Neural crest cell (in vitro differentiated cells): ENCODE measurements at regions not wholly inside any gene's neighbourhood (a gene's known extent, or its start where the extent isn't known, plus 50 kb on each side); places are given as distances from the start of the nearest gene placed in this dataset.

ENCODE experiments used
- DNase-seq: peaks from one replicate; pipeline ENCODE4 v3.0.0; 2021; ENCODE audit warnings: low read depth, mixed read lengths, low spot score
- H3K27ac Mint-ChIP-seq: one replicate; pipeline ENCODE4 v1.8.0; 2021; ENCODE audit warnings: mild to moderate bottlenecking, mixed read lengths; ENCODE audit not compliant: unreplicated experiment
- H3K27me3 Mint-ChIP-seq: 2 replicates; pipeline ENCODE4 v1.8.0; 2021; ENCODE audit warnings: low read depth, mild to moderate bottlenecking, mixed read lengths
- H3K36me3 Mint-ChIP-seq: 2 replicates; pipeline ENCODE4 v1.8.0; 2021; ENCODE audit warnings: low read depth, mild to moderate bottlenecking, mixed read lengths
- H3K4me1 Mint-ChIP-seq: 2 replicates; pipeline ENCODE4 v1.8.0; 2021; ENCODE audit warnings: mixed read lengths
- H3K4me3 Mint-ChIP-seq: one replicate; pipeline ENCODE4 v1.8.0; 2021; ENCODE audit warnings: mild to moderate bottlenecking, mixed read lengths
- H3K9me3 Mint-ChIP-seq: 2 replicates; pipeline ENCODE4 v1.8.0; 2021; ENCODE audit warnings: mixed read lengths
- CTCF ChIP-seq: fragments of 200-600 bp; sonication (generic); conservative IDR thresholded peaks from 2 replicates; pipeline ENCODE4 v1.5.0; 2021; ENCODE audit warnings: antibody characterized with exemption, mild to moderate bottlenecking

- no peak for TF ChIP-seq CTCF
- Mint-ChIP-seq H3K4me1 (no peaks in the 10 kb centered on the region), H3K27me3 (no peaks in the 10 kb centered on the region), H3K9me3 (no peaks in the 10 kb centered on the region), H3K4me3 (no peak overlapping the region), H3K27ac (no peak overlapping the region), H3K36me3 (no peaks in the 10 kb centered on the region)
- no peak for DNase-seq
Measured at GRCh38 chr2:58890865-58891525, 649.9 kb upstream of the FANCL start.

DNA sequence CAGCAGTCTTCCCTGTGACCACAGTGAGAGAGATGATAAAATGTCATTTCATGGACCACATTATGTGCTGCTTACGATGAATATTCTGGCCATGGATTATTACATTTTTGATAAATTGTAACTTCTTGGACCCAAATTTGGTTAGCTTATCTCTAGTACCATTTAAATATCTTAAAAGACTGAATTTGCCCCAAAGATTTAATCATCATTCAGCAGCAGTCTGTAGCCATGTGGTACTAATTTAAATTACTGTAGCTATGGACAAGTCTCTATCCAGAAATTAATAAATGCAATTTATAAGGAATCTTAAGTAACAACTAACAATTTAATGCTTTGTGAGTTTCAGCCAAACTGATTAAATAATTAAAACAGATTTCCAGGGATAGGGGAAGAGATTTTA lies 644.9 kb upstream of the FANCL start:
- H3K4me1 Mint-ChIP-seq, result no peaks in the 10 kb centered on the region
- no peak overlapping the region for H3K4me3 Mint-ChIP-seq
- no peaks in the 10 kb centered on the region for H3K27me3 Mint-ChIP-seq
- no peak for TF ChIP-seq CTCF
- no peak for DNase-seq
- no peak overlapping the region for H3K27ac Mint-ChIP-seq
- H3K36me3 Mint-ChIP-seq, result no peaks in the 10 kb centered on the region
- no peaks in the 10 kb centered on the region for H3K9me3 Mint-ChIP-seq

DNA sequence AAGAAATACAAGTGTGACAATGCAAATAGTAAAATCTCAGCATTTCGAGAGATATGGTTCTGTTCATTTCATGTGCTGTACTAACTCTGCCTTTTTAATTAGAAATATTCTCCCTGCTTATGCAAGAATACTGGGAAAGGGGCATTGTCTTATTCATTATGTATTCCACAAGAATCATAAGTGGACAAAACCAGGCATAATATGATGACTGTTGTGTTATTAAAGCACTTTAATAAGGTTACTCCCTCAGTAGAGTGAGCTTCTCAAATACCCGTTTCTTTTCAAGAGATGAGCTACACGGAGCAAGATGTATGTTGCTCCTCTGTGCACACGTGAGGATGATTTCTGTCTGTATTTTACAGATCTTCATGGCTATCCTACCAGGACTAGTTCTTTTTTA lies 638.7 kb upstream of the FANCL start:
- Mint-ChIP-seq H3K27me3 (no peaks in the 10 kb centered on the region), H3K36me3 (no peaks in the 10 kb centered on the region), H3K4me3 (no peak overlapping the region), H3K4me1 (no peaks in the 10 kb centered on the region), H3K27ac (no peak overlapping the region), H3K9me3 (no peaks in the 10 kb centered on the region)
- no peak for TF ChIP-seq CTCF
- no peak for DNase-seq

DNA sequence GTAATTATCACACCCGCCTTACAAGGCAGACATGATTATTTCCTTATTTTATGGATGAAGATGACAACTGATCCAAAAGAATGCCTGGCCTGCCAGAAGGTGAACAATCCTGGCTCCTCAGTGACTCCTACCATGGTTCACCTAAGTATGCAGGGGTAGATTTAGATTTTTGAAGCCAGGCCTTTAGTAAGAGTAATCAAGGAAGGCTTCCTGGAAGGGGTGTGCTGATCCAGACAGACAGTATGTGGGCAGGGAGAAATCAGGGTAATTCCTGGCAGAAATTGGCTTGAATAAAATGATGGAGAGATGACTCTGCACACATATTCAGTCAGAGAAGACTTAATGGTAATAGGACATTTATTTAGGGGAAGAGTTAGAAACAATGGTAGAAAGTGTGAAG lies 637.7 kb upstream of the FANCL start:
- Mint-ChIP-seq H3K9me3 (no peaks in the 10 kb centered on the region), H3K27ac (no peak overlapping the region), H3K4me3 (no peak overlapping the region), H3K27me3 (no peaks in the 10 kb centered on the region), H3K4me1 (no peaks in the 10 kb centered on the region), H3K36me3 (no peaks in the 10 kb centered on the region)
- TF ChIP-seq CTCF, result no peak
- DNase-seq, result no peak

- H3K36me3 Mint-ChIP-seq, result no peaks in the 10 kb centered on the region
- H3K27me3 Mint-ChIP-seq, result no peaks in the 10 kb centered on the region
- no peak for TF ChIP-seq CTCF
- no peak overlapping the region for H3K27ac Mint-ChIP-seq
- H3K4me3 Mint-ChIP-seq, result no peak overlapping the region
- no peak for DNase-seq
- H3K4me1 Mint-ChIP-seq, result no peaks in the 10 kb centered on the region
- no peaks in the 10 kb centered on the region for H3K9me3 Mint-ChIP-seq
Measured at GRCh38 chr2:58876126-58876525, 635.0 kb upstream of the FANCL start.
